Fibroblast of the aortic adventitia (primary cell): ENCODE measurements at regions not wholly inside any gene's neighbourhood (a gene's known extent, or its start where the extent isn't known, plus 50 kb on each side); places are given as distances from the start of the nearest gene placed in this dataset.

Source experiments
- DNase-seq: peaks from one replicate; pipeline ENCODE4 v3.0.0-alpha.2; 2010; ENCODE audit warnings: low read depth
- H3K4me3 ChIP-seq: 2 replicates; pipeline ENCODE4 v1.5.1; 2011; ENCODE audit warnings: low read depth, mild to moderate bottlenecking, control low read depth, low read length, moderate library complexity
- CTCF ChIP-seq: IDR thresholded peaks from 2 replicates; pipeline ENCODE4 v1.5.1; 2011; ENCODE audit warnings: mild to moderate bottlenecking, low read length, control low read depth, inconsistent platforms; ENCODE audit not compliant: insufficient read depth

GRCh38 chrX:141415889-141416288, 168.6 kb downstream of the SPANXA1 start:
- H3K4me3 ChIP-seq = no peak overlapping the region
- DNase-seq = no peak
- TF ChIP-seq CTCF = no peak

GRCh38 chrX:141405853-141406492, 163.7 kb upstream of the SPANXC start:
- DNase-seq = peak; percentile 50
- no peak overlapping the region for H3K4me3 ChIP-seq
- no peak for TF ChIP-seq CTCF

- no peak for TF ChIP-seq CTCF
- peak; percentile 21 for DNase-seq
- no peak overlapping the region for H3K4me3 ChIP-seq
These were observed 163.2 kb upstream of the SPANXC start for GRCh38 chrX:141405486-141405852.

GRCh38 chrX:141402897-141403610, 160.7 kb upstream of the SPANXC start:
- no peak overlapping the region for H3K4me3 ChIP-seq
- no peak for DNase-seq
- no peak for TF ChIP-seq CTCF

GRCh38 chrX:141396536-141396935, 154.2 kb upstream of the SPANXC start:
- TF ChIP-seq CTCF = no peak
- DNase-seq = no peak

GRCh38 chrX:141375011-141375760, 132.9 kb upstream of the SPANXC start:
- no peak overlapping the region for H3K4me3 ChIP-seq
- no peak for TF ChIP-seq CTCF
- peak; percentile 55 for DNase-seq

More at GRCh38 chrX:141396536-141396935, 154.2 kb upstream of the SPANXC start:
- no peak overlapping the region for H3K4me3 ChIP-seq
